ENCODE measurements at regions not wholly inside any gene's neighbourhood (a gene's known extent, or its start where the extent isn't known, plus 50 kb on each side); places are given as distances from the start of the nearest gene placed in this dataset.

- Histone ChIP-seq H3K27ac (ENCODE audit: low read length) (no peak overlapping the region), H3K4me2 (ENCODE audit: low read depth, low read length) (no peak overlapping the region), H3K9ac (ENCODE audit: low read length) (no peak overlapping the region), H3K36me3 (replicated peaks; ENCODE audit: insufficient read depth, low read length) (no peaks in the 10 kb centered on the region), H3K9me2 (replicated peaks; ENCODE audit: insufficient read depth, low read length) (no peaks in the 10 kb centered on the region), H3K27me3 (replicated peaks; ENCODE audit: insufficient read depth, low read length) (peaks cover 7% of the 10 kb centered on the region; the same call in 1 of the 2 replicates), H2AFZ (ENCODE audit: low read length) (no peak overlapping the region), H4K20me1 (ENCODE audit: insufficient read depth, low read length) (no peaks in the 10 kb centered on the region), H3F3A (ENCODE audit: insufficient read depth, low read length) (no peaks in the 10 kb centered on the region), H3K4me1 (ENCODE audit: low read length) (no peaks in the 10 kb centered on the region), H3K79me2 (ENCODE audit: low read length) (no peaks in the 10 kb centered on the region), H3K4me3 (ENCODE audit: low read length) (no peak overlapping the region), H3K9me3 (replicated peaks; ENCODE audit: insufficient read depth, low read length) (no peaks in the 10 kb centered on the region)
- TF ChIP-seq EZH2phosphoT487 (IDR thresholded peaks at IDR 0.05; ENCODE audit: low read length) (no peak), EZH2 (optimal IDR thresholded peaks at IDR 0.05; ENCODE audit: low read depth, low read length) (no peak), CTCF (IDR thresholded peaks at IDR 0.05; ENCODE audit: low read length) (no peak)
- no peak for DNase-seq
Measured at GRCh38 chr5:1959725-1960581, 77.2 kb upstream of the IRX4 start.

- Histone ChIP-seq H3K27ac (ENCODE audit: low read length) (no peak overlapping the region), H3K9me3 (replicated peaks; ENCODE audit: insufficient read depth, low read length) (no peaks in the 10 kb centered on the region), H3K4me2 (ENCODE audit: low read depth, low read length) (no peak overlapping the region), H4K20me1 (ENCODE audit: insufficient read depth, low read length) (no peaks in the 10 kb centered on the region), H3K9ac (ENCODE audit: low read length) (no peak overlapping the region), H3K4me3 (ENCODE audit: low read length) (no peak overlapping the region), H3K79me2 (ENCODE audit: low read length) (no peaks in the 10 kb centered on the region), H2AFZ (ENCODE audit: low read length) (no peak overlapping the region), H3K9me2 (replicated peaks; ENCODE audit: insufficient read depth, low read length) (no peaks in the 10 kb centered on the region), H3K4me1 (ENCODE audit: low read length) (no peaks in the 10 kb centered on the region), H3K27me3 (replicated peaks; ENCODE audit: insufficient read depth, low read length) (peaks cover 7% of the 10 kb centered on the region; the same call in 1 of the 2 replicates), H3K36me3 (replicated peaks; ENCODE audit: insufficient read depth, low read length) (no peaks in the 10 kb centered on the region), H3F3A (ENCODE audit: insufficient read depth, low read length) (no peaks in the 10 kb centered on the region)
- DNase-seq, result no peak
- TF ChIP-seq CTCF (IDR thresholded peaks at IDR 0.05; ENCODE audit: low read length), result no peak
- no peak for TF ChIP-seq EZH2phosphoT487 (IDR thresholded peaks at IDR 0.05; ENCODE audit: low read length)
- TF ChIP-seq EZH2 (optimal IDR thresholded peaks at IDR 0.05; ENCODE audit: low read depth, low read length), result no peak
Measured at GRCh38 chr5:1959231-1959630, 76.5 kb upstream of the IRX4 start.

GRCh38 chr5:1958211-1959010, 75.7 kb upstream of the IRX4 start:
- Histone ChIP-seq H3F3A (ENCODE audit: insufficient read depth, low read length) (no peaks in the 10 kb centered on the region), H3K36me3 (replicated peaks; ENCODE audit: insufficient read depth, low read length) (no peaks in the 10 kb centered on the region), H3K4me3 (ENCODE audit: low read length) (no peak overlapping the region), H3K27me3 (replicated peaks; ENCODE audit: insufficient read depth, low read length) (peaks cover under 1% of the 10 kb centered on the region; the same call in 1 of the 2 replicates), H3K4me2 (ENCODE audit: low read depth, low read length) (no peak overlapping the region), H3K9me3 (replicated peaks; ENCODE audit: insufficient read depth, low read length) (no peaks in the 10 kb centered on the region), H2AFZ (ENCODE audit: low read length) (no peak overlapping the region), H3K9me2 (replicated peaks; ENCODE audit: insufficient read depth, low read length) (no peaks in the 10 kb centered on the region), H3K4me1 (ENCODE audit: low read length) (no peaks in the 10 kb centered on the region), H3K9ac (ENCODE audit: low read length) (no peak overlapping the region), H4K20me1 (ENCODE audit: insufficient read depth, low read length) (no peaks in the 10 kb centered on the region), H3K79me2 (ENCODE audit: low read length) (no peaks in the 10 kb centered on the region), H3K27ac (ENCODE audit: low read length) (no peak overlapping the region)
- DNase-seq, result no peak
- TF ChIP-seq CTCF (IDR thresholded peaks at IDR 0.05; ENCODE audit: low read length) (no peak), EZH2phosphoT487 (IDR thresholded peaks at IDR 0.05; ENCODE audit: low read length) (no peak), EZH2 (optimal IDR thresholded peaks at IDR 0.05; ENCODE audit: low read depth, low read length) (no peak)
